ENCODE measurements at regions not wholly inside any gene's neighbourhood (a gene's known extent, or its start where the extent isn't known, plus 50 kb on each side); places are given as distances from the start of the nearest gene placed in this dataset.

- H3K27me3 ChIP-seq (replicated peaks; ENCODE audit: control insufficient read depth, insufficient read depth, low read length): no peaks in the 10 kb centered on the region; the same call in 1 of the 2 replicates
- no peak for TF ChIP-seq CTCF (IDR thresholded peaks at IDR 0.05; ENCODE audit: insufficient read depth, low read length, poor library complexity, severe bottlenecking)
- no peak for DNase-seq (ENCODE audit: extremely low read depth, insufficient read length)
- H3K4me3 ChIP-seq (replicated peaks; ENCODE audit: low read depth, low read length): no peak overlapping the region
- no peaks in the 10 kb centered on the region for H3K36me3 ChIP-seq (ENCODE audit: control insufficient read depth, insufficient read depth, low read length)
Measured at GRCh38 chr4:147128787-147129186, 183.1 kb upstream of the TTC29 start.

GRCh38 chr4:147129687-147130086 is 184.0 kb upstream of the TTC29 start:
- no peak for TF ChIP-seq CTCF (IDR thresholded peaks at IDR 0.05; ENCODE audit: insufficient read depth, low read length, poor library complexity, severe bottlenecking)
- no peaks in the 10 kb centered on the region; the same call in 1 of the 2 replicates for H3K27me3 ChIP-seq (replicated peaks; ENCODE audit: control insufficient read depth, insufficient read depth, low read length)
- no peak overlapping the region for H3K4me3 ChIP-seq (replicated peaks; ENCODE audit: low read depth, low read length)
- no peaks in the 10 kb centered on the region for H3K36me3 ChIP-seq (ENCODE audit: control insufficient read depth, insufficient read depth, low read length)
- DNase-seq (ENCODE audit: extremely low read depth, insufficient read length): no peak

- DNase-seq (ENCODE audit: extremely low read depth, insufficient read length): no peak
- Histone ChIP-seq H3K4me3 (replicated peaks; ENCODE audit: low read depth, low read length) (no peak overlapping the region), H3K36me3 (ENCODE audit: control insufficient read depth, insufficient read depth, low read length) (no peaks in the 10 kb centered on the region), H3K27me3 (replicated peaks; ENCODE audit: control insufficient read depth, insufficient read depth, low read length) (no peaks in the 10 kb centered on the region; the same call in 1 of the 2 replicates)
- no peak for TF ChIP-seq CTCF (IDR thresholded peaks at IDR 0.05; ENCODE audit: insufficient read depth, low read length, poor library complexity, severe bottlenecking)
Measured at GRCh38 chr4:147134536-147135210, 189.0 kb upstream of the TTC29 start.

GRCh38 chr4:147136310-147136709 is 190.6 kb upstream of the TTC29 start:
- H3K27me3 ChIP-seq (replicated peaks; ENCODE audit: control insufficient read depth, insufficient read depth, low read length): no peaks in the 10 kb centered on the region; the same call in 1 of the 2 replicates
- no peaks in the 10 kb centered on the region for H3K36me3 ChIP-seq (ENCODE audit: control insufficient read depth, insufficient read depth, low read length)
- no peak overlapping the region for H3K4me3 ChIP-seq (replicated peaks; ENCODE audit: low read depth, low read length)
- no peak for TF ChIP-seq CTCF (IDR thresholded peaks at IDR 0.05; ENCODE audit: insufficient read depth, low read length, poor library complexity, severe bottlenecking)
- DNase-seq (ENCODE audit: extremely low read depth, insufficient read length): no peak

GRCh38 chr4:147136751-147137150 is 191.1 kb upstream of the TTC29 start:
- no peak for DNase-seq (ENCODE audit: extremely low read depth, insufficient read length)
- Histone ChIP-seq H3K27me3 (replicated peaks; ENCODE audit: control insufficient read depth, insufficient read depth, low read length) (no peaks in the 10 kb centered on the region; the same call in 1 of the 2 replicates), H3K4me3 (replicated peaks; ENCODE audit: low read depth, low read length) (no peak overlapping the region), H3K36me3 (ENCODE audit: control insufficient read depth, insufficient read depth, low read length) (no peaks in the 10 kb centered on the region)
- no peak for TF ChIP-seq CTCF (IDR thresholded peaks at IDR 0.05; ENCODE audit: insufficient read depth, low read length, poor library complexity, severe bottlenecking)

Measured in GM06990 (cell line).